ENCODE measurements at regions not wholly inside any gene's neighbourhood (a gene's known extent, or its start where the extent isn't known, plus 50 kb on each side); places are given as distances from the start of the nearest gene placed in this dataset.

DNA sequence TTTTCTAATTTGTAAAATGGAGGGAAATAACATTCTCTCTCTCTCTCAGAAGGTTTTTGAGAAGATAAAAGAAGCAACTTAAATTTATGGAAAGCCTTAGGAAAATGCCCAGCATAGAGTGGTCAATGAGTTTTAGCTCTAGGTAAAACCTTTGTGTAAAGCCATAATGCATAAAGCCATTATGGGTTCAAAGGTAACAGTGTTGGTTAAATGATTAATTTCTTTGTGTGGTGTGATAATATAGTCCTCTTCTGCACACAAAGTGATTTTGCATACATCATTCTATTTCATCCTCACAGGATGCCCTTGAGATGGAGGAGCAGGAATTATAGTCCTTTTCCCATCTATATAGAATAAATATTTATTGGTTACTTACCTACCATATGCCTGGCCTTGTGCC is 602.9 kb downstream of the CSNK1G3 start (continued):
- TF ChIP-seq FOXM1 (IDR thresholded peaks at IDR 0.05; ENCODE audit: low read depth) (no peak), FOSL2 (IDR thresholded peaks at IDR 0.05; ENCODE audit: borderline replicate concordance, low read depth) (no peak), SMC3 (IDR thresholded peaks at IDR 0.05; ENCODE audit: low read depth, low read length) (no peak)

DNA sequence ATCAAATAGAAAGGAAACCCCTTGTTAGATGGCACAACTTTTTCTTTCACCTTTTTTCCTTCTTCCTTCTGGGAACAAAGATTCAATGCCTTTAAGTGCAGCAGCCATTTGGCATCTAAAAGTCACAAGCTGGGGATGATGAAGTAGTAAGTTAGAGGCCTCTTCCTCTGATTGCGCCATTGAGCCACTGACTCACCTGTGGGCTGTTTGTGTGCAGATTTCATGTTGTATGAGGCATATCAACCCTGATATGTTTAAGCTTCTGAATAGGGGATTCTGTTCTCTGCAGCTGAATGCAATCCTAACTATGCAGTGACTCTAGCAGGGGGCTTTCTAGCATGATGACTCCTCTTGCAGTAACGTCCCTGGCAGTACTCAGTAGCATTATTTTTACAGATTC is 599.9 kb downstream of the CSNK1G3 start:
- no peak overlapping the region for H3K27ac ChIP-seq (ENCODE audit: low read depth in 2 of 2, low read length in 1 of 2)
- WGBS (ENCODE audit: low lambda C conversion rate) = 57% methylated on average over 2 of the region's 2 CpGs
- no peak overlapping the region for H3K4me3 ChIP-seq (ENCODE audit: low read depth in 2 of 2, low read length in 1 of 2)
- H3K36me3 ChIP-seq (replicated peaks in 1 of 2; ENCODE audit: control insufficient read depth in 1 of 2, insufficient read depth in 2 of 2, low read length in 1 of 2) = no peaks in the 10 kb centered on the region
- ChIA-PET CTCF (interaction anchor here (0.6 kb wide), 1 partner anchor 1355 kb away, joined by 3 read pairs; no protein-coding TSS in a partner anchor), POLR2A (no interaction called here)
- H3K27me3 ChIP-seq (ENCODE audit: insufficient read depth) = no peaks in the 10 kb centered on the region
- no peaks in the 10 kb centered on the region for H3K9me3 ChIP-seq
- no peaks in the 10 kb centered on the region for H3F3A ChIP-seq (replicated peaks; ENCODE audit: insufficient read depth)
- no peaks in the 10 kb centered on the region for H3K9me2 ChIP-seq
- TF ChIP-seq, protein P1, sequence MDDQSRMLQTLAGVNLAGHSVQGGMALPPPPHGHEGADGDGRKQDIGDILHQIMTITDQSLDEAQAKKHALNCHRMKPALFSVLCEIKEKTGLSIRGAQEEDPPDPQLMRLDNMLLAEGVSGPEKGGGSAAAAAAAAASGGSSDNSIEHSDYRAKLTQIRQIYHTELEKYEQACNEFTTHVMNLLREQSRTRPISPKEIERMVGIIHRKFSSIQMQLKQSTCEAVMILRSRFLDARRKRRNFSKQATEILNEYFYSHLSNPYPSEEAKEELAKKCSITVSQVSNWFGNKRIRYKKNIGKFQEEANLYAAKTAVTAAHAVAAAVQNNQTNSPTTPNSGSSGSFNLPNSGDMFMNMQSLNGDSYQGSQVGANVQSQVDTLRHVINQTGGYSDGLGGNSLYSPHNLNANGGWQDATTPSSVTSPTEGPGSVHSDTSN (IDR thresholded peaks at IDR 0.05) = no peak
- TF ChIP-seq SIN3A (IDR thresholded peaks at IDR 0.05; ENCODE audit: borderline replicate concordance, low read depth, low read length) (no peak), MXI1 (IDR thresholded peaks at IDR 0.05; ENCODE audit: low read depth, low read length) (no peak), RAD21 (IDR thresholded peaks at IDR 0.05; ENCODE audit: low read length) (no peak), JUND (IDR thresholded peaks at IDR 0.05) (no peak), TAF1 (IDR thresholded peaks at IDR 0.05; ENCODE audit: borderline replicate concordance, low read depth, low read length) (no peak), EP300 (IDR thresholded peaks at IDR 0.05; ENCODE audit: borderline replicate concordance in 1 of 2, low read depth in 1 of 2, low read length in 1 of 2) (no peak), GABPA (IDR thresholded peaks at IDR 0.05; ENCODE audit: low read depth) (no peak), TEAD4 (IDR thresholded peaks at IDR 0.05; ENCODE audit: borderline replicate concordance, insufficient read depth) (no peak), RCOR1 (IDR thresholded peaks at IDR 0.05; ENCODE audit: low read length) (no peak), TCF12 (IDR thresholded peaks at IDR 0.05) (no peak), RXRA (IDR thresholded peaks at IDR 0.05; ENCODE audit: borderline replicate concordance, low read depth) (no peak), SMC3 (IDR thresholded peaks at IDR 0.05; ENCODE audit: low read depth, low read length) (no peak)
- TF ChIP-seq, protein P2, sequence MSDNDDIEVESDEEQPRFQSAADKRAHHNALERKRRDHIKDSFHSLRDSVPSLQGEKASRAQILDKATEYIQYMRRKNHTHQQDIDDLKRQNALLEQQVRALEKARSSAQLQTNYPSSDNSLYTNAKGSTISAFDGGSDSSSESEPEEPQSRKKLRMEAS (IDR thresholded peaks at IDR 0.05; ENCODE audit: low read depth) = no peak
- TF ChIP-seq, protein P3, sequence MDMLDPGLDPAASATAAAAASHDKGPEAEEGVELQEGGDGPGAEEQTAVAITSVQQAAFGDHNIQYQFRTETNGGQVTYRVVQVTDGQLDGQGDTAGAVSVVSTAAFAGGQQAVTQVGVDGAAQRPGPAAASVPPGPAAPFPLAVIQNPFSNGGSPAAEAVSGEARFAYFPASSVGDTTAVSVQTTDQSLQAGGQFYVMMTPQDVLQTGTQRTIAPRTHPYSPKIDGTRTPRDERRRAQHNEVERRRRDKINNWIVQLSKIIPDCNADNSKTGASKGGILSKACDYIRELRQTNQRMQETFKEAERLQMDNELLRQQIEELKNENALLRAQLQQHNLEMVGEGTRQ (IDR thresholded peaks at IDR 0.05; ENCODE audit: borderline replicate concordance, low read depth, low read length) = no peak
- H2AFZ ChIP-seq (ENCODE audit: low read depth) = no peak overlapping the region
- H3K4me2 ChIP-seq = no peak overlapping the region
- no peak overlapping the region for H3K9ac ChIP-seq
- no peaks in the 10 kb centered on the region for H3K79me2 ChIP-seq (ENCODE audit: insufficient read depth)
- peaks cover 0 to 10% of the 10 kb centered on the region in 2 experiments; a peak in 2 of 4 replicates for H3K4me1 ChIP-seq (ENCODE audit: control insufficient read depth in 1 of 2, insufficient read depth in 2 of 2, low read depth in 1 of 2, low read length in 1 of 2)
- H4K20me1 ChIP-seq (ENCODE audit: insufficient read depth) = no peaks in the 10 kb centered on the region
- DNase-seq = no peak

All from SK-N-SH (cell line).